H7 (cell line): ENCODE measurements at regions not wholly inside any gene's neighbourhood (a gene's known extent, or its start where the extent isn't known, plus 50 kb on each side); places are given as distances from the start of the nearest gene placed in this dataset.

Source experiments
- DNase-seq: peaks from one replicate; pipeline ENCODE4 v3.0.0; 2012
- H3K27me3 ChIP-seq: 2 replicates; pipeline ENCODE4 v1.6.0; 2011; ENCODE audit warnings: mild to moderate bottlenecking, low read length; ENCODE audit not compliant: control insufficient read depth, insufficient read depth
- H3K36me3 ChIP-seq: replicated peaks from 2 replicates; pipeline ENCODE4 v1.5.1; 2011; ENCODE audit warnings: low read length; ENCODE audit not compliant: control insufficient read depth, insufficient read depth
- H3K4me3 ChIP-seq: 2 replicates; pipeline ENCODE4 v1.5.1; 2011; ENCODE audit warnings: low read depth, mild to moderate bottlenecking, control low read depth, low read length, moderate library complexity; ENCODE audit not compliant: insufficient read depth

DNA sequence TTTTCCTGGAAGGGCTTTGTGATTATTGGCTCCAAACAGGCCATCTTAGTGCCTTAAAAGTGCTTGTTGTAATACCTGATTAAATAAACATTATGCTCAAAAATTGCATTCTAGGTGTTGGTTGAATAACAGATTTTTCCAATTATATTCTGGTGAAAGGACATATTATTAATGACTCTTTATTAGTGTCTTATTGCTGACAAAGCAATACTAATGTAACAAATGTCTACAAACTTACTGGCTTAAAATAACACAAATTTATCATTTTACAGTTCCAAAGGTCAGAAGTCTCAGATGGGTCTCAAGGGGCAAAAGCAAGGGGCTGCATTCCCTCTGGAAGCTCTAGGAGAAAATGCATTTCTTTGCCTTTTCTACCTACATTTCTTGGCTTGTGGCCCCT lies 86.9 kb upstream of the CPM start:
- H3K27me3 ChIP-seq = no peaks in the 10 kb centered on the region
- DNase-seq = no peak
- H3K36me3 ChIP-seq = no peaks in the 10 kb centered on the region
- no peak overlapping the region for H3K4me3 ChIP-seq

DNA sequence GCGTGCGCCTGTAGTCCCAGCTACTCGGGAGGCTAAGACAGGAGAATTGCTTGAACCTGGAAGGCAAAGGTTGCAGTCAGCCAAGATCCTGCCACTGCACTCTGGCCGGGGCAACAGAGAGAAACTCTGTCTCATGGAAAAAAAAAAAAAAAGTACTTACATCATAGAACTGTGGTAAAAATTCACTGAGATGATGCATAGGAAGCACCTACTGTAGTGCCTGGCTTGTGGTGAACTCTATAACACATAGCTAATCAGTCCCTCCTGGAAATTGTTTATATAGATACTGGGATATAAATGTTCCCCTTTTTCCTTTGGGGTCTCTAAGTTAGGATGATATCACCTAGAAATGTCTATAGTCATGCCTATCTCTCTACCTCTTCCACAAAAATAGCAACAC lies 89.7 kb upstream of the CPM start:
- Histone ChIP-seq H3K27me3 (no peaks in the 10 kb centered on the region), H3K4me3 (no peak overlapping the region), H3K36me3 (no peaks in the 10 kb centered on the region)
- DNase-seq = no peak

DNA sequence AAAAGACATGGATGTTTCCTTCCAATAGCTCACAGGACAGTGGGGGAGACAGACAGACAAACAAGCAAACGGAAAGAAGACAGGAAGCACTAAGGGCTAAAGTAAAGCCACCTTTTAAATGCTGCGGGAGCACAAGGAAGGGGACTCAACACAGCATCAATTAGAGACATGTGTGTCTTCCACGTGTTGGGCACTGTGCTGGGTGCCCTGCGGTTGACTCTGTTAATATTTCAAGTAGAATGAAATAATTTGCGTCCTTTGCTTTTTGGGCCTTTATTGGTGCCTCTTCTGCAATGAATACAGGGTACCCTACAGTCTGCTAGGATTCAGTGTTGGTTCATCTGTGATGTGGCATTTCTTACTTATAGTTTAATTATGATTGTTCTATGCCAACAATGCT lies 90.9 kb upstream of the CPM start:
- Histone ChIP-seq H3K27me3 (no peaks in the 10 kb centered on the region), H3K4me3 (no peak overlapping the region), H3K36me3 (no peaks in the 10 kb centered on the region)
- DNase-seq = no peak

DNA sequence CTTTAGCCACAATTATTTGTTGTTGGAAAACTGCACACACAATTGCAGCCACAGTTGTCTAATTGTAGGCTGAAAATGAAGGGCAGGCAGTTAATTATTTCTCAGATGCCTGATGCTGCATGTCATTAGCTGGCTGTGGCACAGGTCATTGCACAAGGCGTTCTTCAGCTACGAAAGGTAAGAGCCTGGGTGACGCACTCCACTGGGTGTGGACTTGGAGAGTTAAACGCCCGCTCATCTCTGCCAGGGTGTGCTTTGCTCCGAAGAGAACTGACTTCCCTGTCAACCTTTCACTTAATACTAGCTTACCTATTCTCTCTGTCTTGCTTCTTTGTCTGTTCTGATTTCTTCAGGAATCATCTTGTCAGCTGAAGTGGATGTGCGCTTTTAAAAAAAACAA lies 91.4 kb upstream of the CPM start:
- Histone ChIP-seq H3K4me3 (no peak overlapping the region), H3K27me3 (no peaks in the 10 kb centered on the region), H3K36me3 (no peaks in the 10 kb centered on the region)
- no peak for DNase-seq

DNA sequence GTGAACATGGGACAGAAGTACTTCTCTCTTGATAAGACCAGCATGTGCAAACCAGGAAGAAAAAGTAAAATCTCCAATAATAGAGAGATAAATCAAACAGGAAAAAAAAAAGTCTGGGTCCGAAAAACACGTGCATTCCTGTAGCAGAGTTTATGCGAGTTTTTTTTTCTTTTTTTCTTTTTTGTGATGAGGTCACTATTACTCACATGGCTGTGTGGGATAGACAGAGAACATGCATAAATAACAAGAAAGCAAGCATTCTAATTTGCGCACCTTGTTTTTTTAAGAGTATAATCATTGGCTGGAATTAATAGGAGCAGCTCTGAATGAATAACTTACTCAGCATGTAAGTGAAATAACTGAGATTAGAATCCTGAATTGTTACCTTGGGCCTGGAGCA lies 91.9 kb upstream of the CPM start:
- no peak for DNase-seq
- H3K36me3 ChIP-seq = no peaks in the 10 kb centered on the region
- H3K4me3 ChIP-seq = no peak overlapping the region
- no peaks in the 10 kb centered on the region for H3K27me3 ChIP-seq

DNA sequence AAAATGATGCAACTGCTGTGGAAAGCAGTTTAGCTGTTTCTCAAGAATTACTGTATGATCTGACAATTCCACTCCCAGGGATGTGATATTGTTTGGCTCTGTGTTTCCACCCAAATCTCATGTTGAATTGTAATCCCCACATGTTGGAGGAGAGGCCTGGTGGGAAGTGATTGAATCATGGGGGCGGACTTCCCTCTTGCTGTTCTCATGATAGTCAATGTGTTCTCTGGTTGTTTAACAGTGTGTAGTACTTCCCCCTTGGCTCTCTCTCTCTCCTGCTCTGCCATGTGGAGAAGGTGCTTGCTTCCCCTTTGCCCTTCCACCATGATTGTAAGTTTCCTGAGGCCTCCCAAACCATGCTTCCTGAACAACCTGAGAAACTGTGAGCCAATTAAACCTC lies 93.4 kb upstream of the CPM start:
- Histone ChIP-seq H3K4me3 (no peak overlapping the region), H3K36me3 (no peaks in the 10 kb centered on the region), H3K27me3 (no peaks in the 10 kb centered on the region)
- DNase-seq = no peak

DNA sequence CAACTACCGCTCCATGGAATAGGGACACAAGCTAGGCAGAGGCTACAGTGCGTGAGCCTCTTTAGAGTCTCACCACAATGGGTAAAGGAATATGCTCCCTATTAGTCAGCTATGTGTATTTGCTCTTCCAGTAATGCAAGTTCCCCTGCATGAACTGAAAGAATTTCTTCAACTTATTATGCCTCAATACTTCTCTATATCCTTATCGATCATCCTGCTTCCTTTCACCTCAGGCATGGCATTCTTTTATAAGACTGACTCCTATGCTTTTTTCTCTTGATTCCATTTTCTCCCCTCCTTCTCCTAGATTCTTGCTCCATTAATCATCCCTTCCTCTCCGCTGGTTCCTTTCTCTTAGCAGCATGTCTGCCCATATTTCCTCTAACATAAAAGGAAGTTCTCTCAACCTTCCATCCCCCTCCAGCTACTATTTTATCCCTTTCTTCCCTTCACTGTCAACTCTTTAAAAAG lies 94.5 kb upstream of the CPM start:
- no peak for DNase-seq
- Histone ChIP-seq H3K36me3 (no peaks in the 10 kb centered on the region), H3K27me3 (no peaks in the 10 kb centered on the region), H3K4me3 (no peak overlapping the region)

DNA sequence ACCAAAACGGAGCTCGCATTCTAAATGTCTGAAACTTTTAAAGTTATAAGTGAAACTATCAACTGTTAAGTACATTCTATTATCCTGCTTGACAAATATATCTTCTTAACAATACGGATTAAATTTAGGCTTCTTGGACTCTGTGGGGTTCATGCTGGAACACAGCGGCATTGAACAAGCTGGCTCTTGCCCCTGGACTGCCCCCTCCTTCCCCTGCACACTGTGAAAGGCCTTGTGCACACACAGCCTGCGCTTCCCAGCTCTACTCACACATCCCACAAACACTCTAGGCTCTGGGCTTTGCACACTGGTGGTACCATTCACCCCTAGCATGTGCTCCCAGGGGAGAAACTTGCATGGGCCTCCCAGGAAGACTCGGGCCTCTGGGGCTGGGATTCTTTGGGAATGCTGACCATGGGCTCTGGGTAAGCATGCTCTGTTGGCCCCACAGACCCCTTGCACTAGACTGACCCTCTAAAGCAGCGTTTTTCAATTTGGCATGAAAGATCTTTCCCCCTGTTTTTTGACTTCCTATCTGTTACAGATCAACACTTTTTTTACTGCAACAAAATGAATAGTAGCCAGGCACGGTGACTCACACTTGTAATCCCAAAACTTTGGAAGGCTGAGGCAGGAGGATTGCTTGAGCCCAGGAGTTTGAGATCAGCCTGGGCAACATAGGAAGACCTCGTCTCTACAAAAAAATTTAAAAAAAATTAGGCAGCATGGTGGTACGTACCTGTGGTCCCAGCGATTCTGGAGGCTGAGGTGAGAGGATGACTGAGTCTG lies 96.2 kb upstream of the CPM start:
- Histone ChIP-seq H3K36me3 (no peaks in the 10 kb centered on the region), H3K4me3 (no peak overlapping the region), H3K27me3 (no peaks in the 10 kb centered on the region)
- DNase-seq = no peak

DNA sequence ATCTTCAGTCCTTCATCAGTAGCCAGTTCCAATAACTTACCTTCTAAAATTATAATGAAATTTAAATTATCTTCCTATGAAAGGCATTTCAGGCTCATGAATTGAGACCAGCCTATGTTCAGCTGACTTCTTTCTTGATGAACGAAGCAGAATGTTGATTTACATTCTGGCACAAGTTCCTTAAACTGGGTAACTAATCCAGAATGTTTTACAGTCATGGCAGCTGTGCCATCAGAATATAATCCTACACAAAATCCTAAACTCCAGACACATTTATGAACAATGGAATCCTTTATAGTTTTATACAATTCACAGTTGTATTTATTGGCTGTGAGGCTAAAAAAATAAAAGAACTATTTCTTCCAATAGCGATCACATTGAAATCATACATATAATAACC lies 97.3 kb upstream of the CPM start:
- Histone ChIP-seq H3K27me3 (no peaks in the 10 kb centered on the region), H3K36me3 (no peaks in the 10 kb centered on the region), H3K4me3 (no peak overlapping the region)
- no peak for DNase-seq

DNA sequence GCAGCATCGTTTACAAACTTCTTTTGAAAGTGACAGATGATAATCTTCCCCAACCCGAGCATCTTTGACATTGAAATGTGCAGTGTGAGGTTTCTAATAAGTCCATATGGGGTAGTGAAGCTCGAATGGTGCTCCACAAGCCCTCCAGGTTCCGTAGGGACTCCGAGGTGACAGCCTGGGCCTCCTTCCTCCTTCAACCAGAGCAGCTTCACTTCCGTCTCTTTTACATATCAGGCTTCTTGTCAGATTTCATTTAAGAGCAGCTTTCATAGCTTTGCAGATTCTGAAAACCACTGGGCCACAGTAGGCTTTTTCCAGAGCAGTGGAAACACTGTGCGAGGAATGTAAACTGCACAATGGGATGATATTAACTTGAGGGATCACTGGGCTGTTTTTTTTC lies 103.6 kb upstream of the CPM start:
- Histone ChIP-seq H3K4me3 (no peak overlapping the region), H3K36me3 (no peaks in the 10 kb centered on the region), H3K27me3 (no peaks in the 10 kb centered on the region)
- DNase-seq = no peak

DNA sequence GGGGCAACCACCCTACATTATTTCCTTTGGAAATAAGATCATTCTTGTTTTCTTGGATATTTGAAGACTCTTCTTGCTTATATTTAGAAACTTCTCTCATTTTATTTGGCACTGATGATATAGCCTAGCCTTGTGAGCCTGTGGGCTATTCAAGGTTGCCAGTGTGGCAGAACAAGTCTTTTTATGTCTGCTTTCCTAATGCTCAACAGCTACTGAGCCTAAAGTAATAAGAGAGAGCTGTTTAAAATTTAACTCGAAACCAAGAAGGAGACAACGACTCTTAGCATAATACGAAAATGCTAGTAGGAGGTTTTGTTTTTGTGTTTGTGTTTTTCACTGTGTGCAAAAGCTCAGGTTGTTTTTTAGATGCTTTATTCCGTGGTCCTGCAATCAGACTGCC lies 104.0 kb upstream of the CPM start:
- Histone ChIP-seq H3K36me3 (no peaks in the 10 kb centered on the region), H3K27me3 (no peaks in the 10 kb centered on the region), H3K4me3 (no peak overlapping the region)
- DNase-seq = no peak

DNA sequence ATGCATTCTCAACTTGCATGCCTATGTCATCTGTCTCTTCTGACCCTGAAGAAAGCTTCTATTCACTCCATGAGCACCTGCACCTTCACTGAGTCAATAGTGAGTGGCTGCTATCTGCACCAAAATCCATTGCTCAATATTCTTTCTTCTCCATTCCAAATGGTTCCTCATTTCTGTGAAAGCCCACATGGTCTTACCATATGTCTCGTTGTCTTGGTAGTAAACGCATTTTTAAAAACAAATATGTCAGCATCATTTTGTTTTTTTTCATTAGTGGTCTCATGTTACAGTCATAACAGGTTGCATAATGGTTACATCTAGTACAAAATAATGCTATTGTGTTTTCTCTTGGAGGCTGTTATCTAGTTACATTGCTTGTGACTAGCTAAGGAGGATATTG lies 106.9 kb upstream of the CPM start:
- no peaks in the 10 kb centered on the region for H3K36me3 ChIP-seq
- no peaks in the 10 kb centered on the region for H3K27me3 ChIP-seq
- no peak overlapping the region for H3K4me3 ChIP-seq
- DNase-seq = no peak

DNA sequence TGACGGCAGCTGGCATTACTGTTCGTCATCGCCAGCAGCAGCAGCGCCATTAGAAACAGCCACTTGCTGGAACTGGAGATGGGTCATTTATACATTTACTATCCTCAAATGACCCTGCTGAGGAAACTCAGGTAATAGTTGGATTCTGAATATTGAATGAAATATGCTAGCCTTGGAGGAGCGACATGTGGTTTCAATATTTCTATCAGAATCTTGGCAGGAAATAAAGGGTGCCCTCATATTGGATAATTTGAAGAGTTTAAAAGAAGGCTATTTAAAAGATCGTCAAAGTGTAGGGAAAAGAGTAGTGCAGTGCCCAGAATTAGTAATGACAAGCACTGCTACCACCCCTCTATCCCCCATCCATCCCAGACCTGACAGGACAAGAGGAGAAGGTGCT lies 109.6 kb upstream of the CPM start:
- no peaks in the 10 kb centered on the region for H3K36me3 ChIP-seq
- DNase-seq = no peak
- no peak overlapping the region for H3K4me3 ChIP-seq

DNA sequence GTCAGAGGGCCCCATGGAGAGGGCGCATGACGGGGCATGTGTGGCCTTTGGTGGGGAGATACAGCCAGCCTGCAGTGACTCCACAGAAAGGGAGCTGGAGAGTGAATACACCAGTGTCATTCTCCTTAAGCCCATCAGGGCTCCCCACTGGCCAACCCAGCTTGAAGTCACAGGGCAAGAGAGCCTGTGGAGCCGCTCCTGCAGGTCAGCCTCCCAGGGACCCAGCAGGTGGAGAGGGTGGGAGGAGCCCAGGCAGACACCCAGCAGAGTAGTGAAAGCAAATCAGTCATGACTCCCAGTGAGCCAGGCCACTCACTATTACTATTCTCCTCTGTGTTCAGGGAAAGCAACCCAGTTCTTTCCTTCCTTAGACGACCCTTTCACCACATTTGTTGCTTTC lies 110.0 kb upstream of the CPM start:
- no peak overlapping the region for H3K4me3 ChIP-seq
- peak; percentile 13 for DNase-seq
- no peaks in the 10 kb centered on the region for H3K36me3 ChIP-seq
- H3K27me3 ChIP-seq = no peaks in the 10 kb centered on the region

More for the DNA sequence above, 109.6 kb upstream of the CPM start:
- H3K27me3 ChIP-seq = no peaks in the 10 kb centered on the region

DNA sequence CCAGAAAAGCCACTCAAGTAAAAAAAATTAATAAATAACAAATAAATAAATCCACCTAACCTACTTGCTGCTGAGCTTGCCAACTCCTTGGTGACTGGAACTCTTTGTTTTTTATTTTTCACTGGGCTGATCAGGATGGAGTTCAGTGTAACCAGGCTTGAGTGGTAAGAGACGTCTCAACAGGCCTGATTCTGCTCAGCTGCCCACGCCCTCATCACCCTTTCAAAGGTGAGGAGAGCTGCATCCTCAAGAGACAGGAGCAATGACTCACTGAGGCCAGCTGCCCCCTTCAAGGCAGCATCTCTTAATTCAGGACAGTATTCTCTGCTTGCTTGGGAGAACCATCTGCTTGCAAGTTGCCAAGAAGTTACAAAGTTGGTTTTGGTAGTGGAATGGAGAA lies 111.9 kb upstream of the CPM start:
- Histone ChIP-seq H3K4me3 (no peak overlapping the region), H3K36me3 (no peaks in the 10 kb centered on the region), H3K27me3 (no peaks in the 10 kb centered on the region)
- DNase-seq = peak; percentile 4

DNA sequence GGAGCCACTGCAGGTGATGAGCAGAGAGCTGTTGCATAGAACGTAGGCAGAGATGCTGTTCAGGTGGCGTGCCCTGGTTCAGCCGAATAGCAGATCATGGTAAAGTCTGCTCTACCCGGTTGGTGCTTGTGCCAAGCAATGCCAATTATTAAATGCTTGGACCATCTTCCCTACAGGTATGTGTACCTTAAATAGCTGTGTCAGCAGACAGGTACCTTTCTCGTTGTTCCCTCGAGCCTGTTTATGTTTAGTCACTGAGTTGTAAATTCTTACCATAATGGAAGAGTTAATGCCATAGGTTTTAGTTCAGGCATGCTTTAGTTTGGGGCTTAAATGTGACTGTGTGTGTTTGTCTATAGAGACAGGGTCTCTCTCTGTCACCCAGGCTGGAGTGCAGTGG lies 112.5 kb upstream of the CPM start:
- Histone ChIP-seq H3K36me3 (no peaks in the 10 kb centered on the region), H3K27me3 (no peaks in the 10 kb centered on the region), H3K4me3 (no peak overlapping the region)
- DNase-seq = no peak
